GM12864 (cell line): ENCODE measurements at regions not wholly inside any gene's neighbourhood (a gene's known extent, or its start where the extent isn't known, plus 50 kb on each side); places are given as distances from the start of the nearest gene placed in this dataset.

Source experiments
- DNase-seq: peaks from one replicate; pipeline ENCODE4 v3.0.0-alpha.2; 2011; ENCODE audit warnings: low read depth
- H3K4me3 ChIP-seq: 2 replicates; pipeline ENCODE4 v1.5.1; 2011; ENCODE audit warnings: mild to moderate bottlenecking, low read depth, low read length, control low read depth
- CTCF ChIP-seq: IDR thresholded peaks from 2 replicates; pipeline ENCODE4 v1.5.1; 2011; ENCODE audit warnings: low read depth, mild to moderate bottlenecking, moderate library complexity, low read length, control low read depth, inconsistent platforms; ENCODE audit errors: missing control alignments

DNA sequence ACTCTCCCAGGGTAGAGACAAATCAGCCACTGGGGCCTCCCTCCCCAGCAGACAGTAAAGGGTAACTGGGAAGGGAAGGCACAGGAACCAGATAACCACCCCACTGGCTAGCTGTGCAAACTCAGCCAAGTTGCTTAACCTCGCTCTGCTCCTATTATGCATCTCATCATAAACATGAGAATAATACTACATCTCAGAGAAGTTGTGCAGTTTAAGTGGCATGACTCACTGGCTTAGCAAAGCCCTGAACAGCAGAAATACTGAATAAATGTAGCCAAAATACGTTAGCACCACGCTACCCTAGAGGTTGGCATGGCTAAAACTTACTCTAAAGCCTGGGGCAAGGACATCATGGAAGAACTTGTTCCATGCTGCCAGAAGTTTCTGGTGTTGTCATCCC lies 128.1 kb upstream of the ANK3 start:
- no peak overlapping the region for H3K4me3 ChIP-seq
- DNase-seq, result no peak
- TF ChIP-seq CTCF, result no peak

GRCh38 chr10:60513281-60513680 lies 123.6 kb upstream of the ANK3 start:
- TF ChIP-seq CTCF, result no peak
- H3K4me3 ChIP-seq, result no peak overlapping the region
- no peak for DNase-seq

- H3K4me3 ChIP-seq, result no peak overlapping the region
- no peak for DNase-seq
- no peak for TF ChIP-seq CTCF
Measured at GRCh38 chr10:60511477-60512229, 122.0 kb upstream of the ANK3 start.

DNA sequence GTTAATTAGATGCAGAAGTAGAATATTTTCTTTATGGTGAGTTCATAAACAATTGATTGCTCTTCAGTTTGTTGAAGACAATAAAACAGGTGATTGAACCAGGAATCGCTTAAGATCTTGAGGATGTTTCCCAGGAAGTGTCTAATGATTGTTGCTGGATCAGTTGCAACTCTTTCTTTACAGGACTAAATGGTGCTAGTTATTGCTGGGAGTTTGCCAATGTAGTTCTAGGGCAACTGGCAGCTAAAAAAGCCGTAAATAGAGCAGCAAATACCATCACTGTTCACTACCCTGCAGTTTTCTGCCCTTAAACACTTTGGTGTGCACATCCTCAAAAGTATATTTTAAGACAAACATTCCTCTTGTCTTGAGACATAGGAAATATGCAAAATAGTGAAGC lies 119.2 kb upstream of the ANK3 start:
- no peak overlapping the region for H3K4me3 ChIP-seq
- no peak for DNase-seq
- TF ChIP-seq CTCF, result no peak

DNA sequence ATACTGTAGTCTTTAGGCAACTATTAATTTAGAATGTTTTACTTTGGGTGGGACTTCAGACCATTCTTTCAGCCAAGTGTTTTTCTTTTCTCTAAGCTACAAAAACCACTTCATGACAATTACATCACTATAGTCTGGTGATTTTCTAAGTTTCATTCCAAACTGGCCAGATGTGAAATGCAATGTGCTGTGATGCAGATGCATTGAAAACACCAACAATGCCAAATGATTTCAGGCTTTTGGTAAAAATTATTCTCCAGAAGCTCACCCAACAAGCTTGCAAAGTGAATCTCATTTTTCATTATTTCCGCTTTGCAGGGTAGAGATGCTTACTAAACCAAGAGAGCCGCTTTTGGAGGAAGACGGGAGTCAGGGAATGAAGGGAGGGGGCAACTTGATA lies 118.4 kb upstream of the ANK3 start:
- TF ChIP-seq CTCF, result no peak
- no peak for DNase-seq
- no peak overlapping the region for H3K4me3 ChIP-seq

- no peak overlapping the region for H3K4me3 ChIP-seq
- TF ChIP-seq CTCF, result no peak
- DNase-seq, result no peak
Measured at GRCh38 chr10:60502621-60503020, 112.9 kb upstream of the ANK3 start.

DNA sequence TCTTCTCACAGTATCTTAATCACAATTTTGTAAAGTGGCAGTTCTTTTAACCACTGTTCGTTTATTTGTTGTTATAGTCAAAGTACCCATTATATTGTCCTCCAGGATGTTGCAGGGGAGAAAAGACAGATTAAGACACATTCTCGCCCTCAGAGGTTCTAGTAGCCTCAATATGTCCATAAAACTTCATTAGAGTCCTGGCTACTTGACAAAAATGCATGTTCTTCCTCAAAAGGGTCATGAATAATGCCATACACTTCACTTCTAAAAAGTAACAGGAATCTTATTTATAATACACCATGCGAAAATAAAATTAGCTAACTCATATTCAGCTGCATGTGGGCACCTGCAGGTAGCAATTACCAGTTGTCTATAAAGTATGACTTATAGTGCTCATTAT lies 109.3 kb upstream of the ANK3 start:
- TF ChIP-seq CTCF, result no peak
- H3K4me3 ChIP-seq, result no peak overlapping the region
- DNase-seq, result no peak
